Stomach (tissue), 8 donors: ENCODE measurements at regions not wholly inside any gene's neighbourhood (a gene's known extent, or its start where the extent isn't known, plus 50 kb on each side); places are given as distances from the start of the nearest gene placed in this dataset.

ENCODE experiments used
- DNase-seq, 2 donors: peaks; one replicate each; pipeline versions ENCODE4 v3.0.0 to v3.0.0-alpha.2; 2013 to 2019
- H3K27ac ChIP-seq, 5 donors: fragments of 200-600 bp in 4 of 5; sonication (generic) in 4 of 5; one replicate each; pipeline ENCODE4 v1.5.1; 2013 to 2019; ENCODE audit warnings: mild to moderate bottlenecking in 1 of 5, moderate library complexity in 1 of 5
- H3K27me3 ChIP-seq, 3 donors: fragments of 200-600 bp; sonication (generic); one replicate each; pipeline ENCODE4 v1.5.1; 2017 to 2019; ENCODE audit warnings: mixed run types in 1 of 3
- H3K36me3 ChIP-seq, 4 donors: fragments of 200-600 bp; sonication (generic); 1 replicate in 3 of 4; 2 replicates in 1 of 4; pipeline ENCODE4 v1.5.1; 2016 to 2019
- H3K4me1 ChIP-seq, 4 donors: fragments of 200-600 bp; sonication (generic); one replicate each; pipeline ENCODE4 v1.5.1; 2016 to 2019
- H3K4me3 ChIP-seq, 4 donors: fragments of 200-600 bp; sonication (generic) in 3 of 4; one replicate each; pipeline ENCODE4 v1.5.1; 2016 to 2019; ENCODE audit warnings: mild to moderate bottlenecking in 1 of 4
- H3K9me3 ChIP-seq, 4 donors: fragments of 200-600 bp; sonication (generic); one replicate each; pipeline ENCODE4 v1.5.1; 2016 to 2019
- CTCF ChIP-seq, 7 experiments: fragments of 450-650 bp in 4 of 7; fragments of 200-600 bp in 3 of 7; sonication (generic) in 3 of 7; IDR thresholded peaks; one replicate each; pipeline ENCODE4 v1.5.1; 2016 to 2019; ENCODE audit warnings: antibody characterized with exemption in 7 of 7, control low read depth in 2 of 7, mild to moderate bottlenecking in 1 of 7
- EP300 ChIP-seq: sonication (generic); formaldehyde crosslinking; IDR thresholded peaks from one replicate; pipeline ENCODE4 v1.6.1; 2017; ENCODE audit warnings: antibody characterized with exemption
- POLR2A ChIP-seq, 4 donors: fragments of 450-650 bp; IDR thresholded peaks; one replicate each; pipeline ENCODE4 v1.6.1; 2016; ENCODE audit warnings: antibody characterized with exemption in 4 of 4, control low read depth in 2 of 4, mild to moderate bottlenecking in 1 of 4, moderate library complexity in 1 of 4
- POLR2AphosphoS5 ChIP-seq, 3 donors: sonication (generic); formaldehyde crosslinking; IDR thresholded peaks; one replicate each; pipeline ENCODE4 v1.6.1; 2016; ENCODE audit warnings: antibody characterized with exemption in 3 of 3
- WGBS, 5 donors: extraction: QIAGEN DNeasy Blood & Tissue Kit in 3 of 5; methylation state at CpG; one replicate each; pipeline versions ENCODE4 v1.1.5 to v1.1.7; 2013 to 2018; 5-methylcytosine and 5-hydroxymethylcytosine counted together
- intact Hi-C: fragments of 100-400 bp; cut with DNase I; formaldehyde crosslinking; loops from one replicate; pipeline ENCODE4 v1.15.1; 2023; ENCODE audit warnings: low total_unique reads
- donor health status: healthy with polysubstance abuse.
- donor health status: Bipolar disorder and iron deficiency.
- donor health status: healthy.

GRCh38 chr11:80365076-80365725 is 924.4 kb upstream of the TENM4 start:
- Histone ChIP-seq H3K4me3 (no peak overlapping the region), H3K4me1 (no peaks in the 10 kb centered on the region), H3K9me3 (no peaks in the 10 kb centered on the region), H3K27ac (no peak overlapping the region), H3K27me3 (no peaks in the 10 kb centered on the region), H3K36me3 (no peaks in the 10 kb centered on the region)
- peak in 1 of 2 donors; percentile 46 for DNase-seq
- 71 to 78% (median 72%) methylated on average over 2 of the region's 2 CpGs for WGBS, 5 donors
- TF ChIP-seq POLR2AphosphoS5 (IDR thresholded peaks at IDR 0.05) = no peak
- TF ChIP-seq CTCF (IDR thresholded peaks at IDR 0.05) = no peak
- TF ChIP-seq EP300 = no peak
- TF ChIP-seq POLR2A (IDR thresholded peaks at IDR 0.05) = no peak
- intact Hi-C loops = no loop called here

GRCh38 chr11:80362563-80363340 is 921.9 kb upstream of the TENM4 start:
- Histone ChIP-seq H3K4me3 (no peak overlapping the region), H3K36me3 (no peaks in the 10 kb centered on the region), H3K4me1 (no peaks in the 10 kb centered on the region), H3K27ac (no peak overlapping the region), H3K27me3 (no peaks in the 10 kb centered on the region), H3K9me3 (no peaks in the 10 kb centered on the region)
- intact Hi-C loops = no loop called here
- no peak for DNase-seq
- TF ChIP-seq CTCF (IDR thresholded peaks at IDR 0.05) (no peak), EP300 (no peak), POLR2A (IDR thresholded peaks at IDR 0.05) (no peak), POLR2AphosphoS5 (IDR thresholded peaks at IDR 0.05) (no peak)
- WGBS, 5 donors = 78 to 91% (median 88%) methylated on average over 9 of the region's 9 CpGs

GRCh38 chr11:80355251-80355650 is 914.4 kb upstream of the TENM4 start:
- H3K9me3 ChIP-seq = no peaks in the 10 kb centered on the region
- WGBS, 5 donors = 77 to 94% (median 88%) methylated on average over 1 of the region's 1 CpG
- H3K36me3 ChIP-seq = no peaks in the 10 kb centered on the region
- TF ChIP-seq POLR2AphosphoS5 (IDR thresholded peaks at IDR 0.05) (no peak), EP300 (no peak), POLR2A (IDR thresholded peaks at IDR 0.05) (no peak), CTCF (IDR thresholded peaks at IDR 0.05) (no peak)
- intact Hi-C loops = no loop called here
- H3K4me3 ChIP-seq = no peak overlapping the region
- no peaks in the 10 kb centered on the region for H3K4me1 ChIP-seq
- DNase-seq = no peak
- no peaks in the 10 kb centered on the region for H3K27me3 ChIP-seq
- no peak overlapping the region for H3K27ac ChIP-seq

- Histone ChIP-seq H3K27me3 (no peaks in the 10 kb centered on the region), H3K36me3 (no peaks in the 10 kb centered on the region), H3K9me3 (no peaks in the 10 kb centered on the region), H3K27ac (peak overlapping the region in 1 of 5 donors; percentile 18), H3K4me1 (no peaks in the 10 kb centered on the region), H3K4me3 (no peak overlapping the region)
- peak in 1 of 2 donors; percentile 67 for DNase-seq
- no peak for TF ChIP-seq CTCF (IDR thresholded peaks at IDR 0.05)
- TF ChIP-seq POLR2AphosphoS5 (IDR thresholded peaks at IDR 0.05) = no peak
- TF ChIP-seq POLR2A (IDR thresholded peaks at IDR 0.05) = no peak
- no peak for TF ChIP-seq EP300
- WGBS, 5 donors = 7 to 39% (median 33%) methylated on average over 3 of the region's 3 CpGs
- intact Hi-C loops = no loop called here
Measured at GRCh38 chr11:80350541-80350940, 909.7 kb upstream of the TENM4 start.
